Loucy (cell line): ENCODE measurements at regions not wholly inside any gene's neighbourhood (a gene's known extent, or its start where the extent isn't known, plus 50 kb on each side); places are given as distances from the start of the nearest gene placed in this dataset.

Experiments
- H2AFZ ChIP-seq: fragments of 200-600 bp; sonication (generic); 2 replicates; pipeline ENCODE4 v1.6.0; 2016; ENCODE audit warnings: antibody characterized with exemption, mild to moderate bottlenecking, low read length, moderate library complexity
- H3F3A ChIP-seq: fragments of 200-600 bp; 2 replicates; pipeline ENCODE4 v1.6.0; 2016; ENCODE audit warnings: antibody characterized with exemption, low read depth, mild to moderate bottlenecking
- H3K27me3 ChIP-seq: fragments of 200-600 bp; sonication (generic); 2 replicates; pipeline ENCODE4 v1.6.1; 2014; ENCODE audit warnings: low read length, mild to moderate bottlenecking; ENCODE audit not compliant: insufficient read depth, poor library complexity, severe bottlenecking
- H3K36me3 ChIP-seq: fragments of 200-600 bp; sonication (generic); 2 replicates; pipeline ENCODE4 v1.6.1; 2016; ENCODE audit warnings: low read length; ENCODE audit not compliant: insufficient read depth
- H3K4me1 ChIP-seq: fragments of 200-600 bp; sonication (generic); 2 replicates; pipeline ENCODE4 v1.5.1; 2014; ENCODE audit warnings: low read length, mild to moderate bottlenecking; ENCODE audit not compliant: insufficient read depth, poor library complexity, severe bottlenecking
- H3K4me2 ChIP-seq: fragments of 200-600 bp; sonication (generic); 2 replicates; pipeline ENCODE4 v1.6.0; 2014; ENCODE audit warnings: antibody characterized with exemption, low read length, low read depth, mild to moderate bottlenecking; ENCODE audit not compliant: poor library complexity, severe bottlenecking
- H3K4me3 ChIP-seq: fragments of 200-600 bp; sonication (generic); 2 replicates; pipeline ENCODE4 v1.5.1; 2014; ENCODE audit warnings: low read length, mild to moderate bottlenecking, mixed read lengths; ENCODE audit not compliant: poor library complexity, severe bottlenecking
- H3K79me2 ChIP-seq: fragments of 200-600 bp; sonication (generic); 2 replicates; pipeline ENCODE4 v1.6.1; 2014; ENCODE audit warnings: low read length; ENCODE audit not compliant: insufficient read depth
- H3K9ac ChIP-seq: fragments of 200-600 bp; sonication (generic); 2 replicates; pipeline ENCODE4 v1.6.0; 2014; ENCODE audit warnings: mild to moderate bottlenecking, low read depth, low read length, moderate library complexity; ENCODE audit not compliant: poor library complexity, severe bottlenecking
- H3K9me2 ChIP-seq: fragments of 200-600 bp; sonication (generic); replicated peaks from 2 replicates; pipeline ENCODE4 v1.6.1; 2016; ENCODE audit warnings: low read depth, low read length, mixed read lengths
- H3K9me3 ChIP-seq: fragments of 200-600 bp; sonication (generic); 2 replicates; pipeline ENCODE4 v1.6.1; 2014; ENCODE audit warnings: mild to moderate bottlenecking, antibody characterized with exemption, low read length, low read depth; ENCODE audit not compliant: insufficient read depth
- H4K20me1 ChIP-seq: fragments of 200-600 bp; sonication (generic); 2 replicates; pipeline ENCODE4 v1.6.0; 2014; ENCODE audit warnings: antibody characterized with exemption, low read length, mild to moderate bottlenecking; ENCODE audit not compliant: insufficient read depth, poor library complexity, severe bottlenecking
- EZH2phosphoT487 ChIP-seq: fragments of 200-600 bp; IDR thresholded peaks from 2 replicates; pipeline ENCODE4 v1.6.1; 2018; ENCODE audit warnings: antibody characterized with exemption, mild to moderate bottlenecking, moderate library complexity, borderline replicate concordance
- TF ChIP-seq, protein P1 (sequence below): fragments of 200-600 bp; sonication (generic); conservative IDR thresholded peaks from 2 replicates; pipeline ENCODE4 v1.5.1; 2014; ENCODE audit warnings: mild to moderate bottlenecking, antibody characterized with exemption, low read length

DNA sequence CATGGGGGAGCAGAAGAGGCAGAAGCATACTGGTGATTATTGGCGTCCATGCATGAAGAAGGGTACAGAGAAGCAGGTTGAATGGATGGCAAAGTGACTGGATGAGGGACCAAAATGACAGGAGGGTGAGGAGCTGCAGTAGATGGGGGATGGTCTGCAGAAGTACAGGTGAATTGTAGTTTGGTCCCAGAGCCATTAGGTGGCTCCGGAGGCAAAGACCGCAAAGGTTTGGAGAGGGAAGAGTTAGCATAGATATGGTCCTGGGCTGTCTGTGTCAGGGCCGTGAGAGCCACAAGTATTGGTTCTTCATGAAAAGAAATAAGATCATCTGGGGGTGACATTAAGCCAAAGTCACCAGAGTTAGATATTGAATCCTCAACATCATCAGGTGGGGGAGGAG is 59.0 kb upstream of the ZNF726 start:
- TF ChIP-seq, protein P1, sequence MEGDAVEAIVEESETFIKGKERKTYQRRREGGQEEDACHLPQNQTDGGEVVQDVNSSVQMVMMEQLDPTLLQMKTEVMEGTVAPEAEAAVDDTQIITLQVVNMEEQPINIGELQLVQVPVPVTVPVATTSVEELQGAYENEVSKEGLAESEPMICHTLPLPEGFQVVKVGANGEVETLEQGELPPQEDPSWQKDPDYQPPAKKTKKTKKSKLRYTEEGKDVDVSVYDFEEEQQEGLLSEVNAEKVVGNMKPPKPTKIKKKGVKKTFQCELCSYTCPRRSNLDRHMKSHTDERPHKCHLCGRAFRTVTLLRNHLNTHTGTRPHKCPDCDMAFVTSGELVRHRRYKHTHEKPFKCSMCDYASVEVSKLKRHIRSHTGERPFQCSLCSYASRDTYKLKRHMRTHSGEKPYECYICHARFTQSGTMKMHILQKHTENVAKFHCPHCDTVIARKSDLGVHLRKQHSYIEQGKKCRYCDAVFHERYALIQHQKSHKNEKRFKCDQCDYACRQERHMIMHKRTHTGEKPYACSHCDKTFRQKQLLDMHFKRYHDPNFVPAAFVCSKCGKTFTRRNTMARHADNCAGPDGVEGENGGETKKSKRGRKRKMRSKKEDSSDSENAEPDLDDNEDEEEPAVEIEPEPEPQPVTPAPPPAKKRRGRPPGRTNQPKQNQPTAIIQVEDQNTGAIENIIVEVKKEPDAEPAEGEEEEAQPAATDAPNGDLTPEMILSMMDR = no peak
- TF ChIP-seq EZH2phosphoT487 = no peak
- Histone ChIP-seq H3K4me2 (no peak overlapping the region), H3K27me3 (no peaks in the 10 kb centered on the region), H3F3A (no peaks in the 10 kb centered on the region), H4K20me1 (no peaks in the 10 kb centered on the region), H3K4me3 (no peak overlapping the region), H3K9ac (no peak overlapping the region), H3K9me3 (no peaks in the 10 kb centered on the region; the same call in 1 of the 2 replicates), H3K4me1 (no peaks in the 10 kb centered on the region), H3K9me2 (no peaks in the 10 kb centered on the region), H3K79me2 (no peaks in the 10 kb centered on the region), H3K36me3 (no peaks in the 10 kb centered on the region), H2AFZ (no peak overlapping the region)

DNA sequence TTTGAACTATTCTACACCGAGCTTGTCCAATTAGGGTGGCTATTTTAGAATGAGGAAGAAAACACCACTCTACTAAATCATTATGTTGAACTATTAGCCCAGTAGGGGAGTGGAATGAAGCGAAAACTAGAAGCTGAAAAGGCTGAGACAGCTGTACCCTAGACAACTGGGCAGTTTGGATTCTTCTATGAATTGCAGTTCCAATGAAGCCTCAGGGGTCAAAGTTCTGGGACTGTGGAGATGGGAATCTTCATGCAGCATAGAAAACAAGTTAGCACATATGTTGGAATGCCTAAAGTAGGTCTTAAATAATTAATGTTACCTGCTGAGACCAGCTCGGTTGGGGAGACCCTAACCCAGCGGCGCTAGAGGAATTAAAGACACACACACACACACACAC is 62.7 kb upstream of the ZNF726 start:
- H2AFZ ChIP-seq = no peak overlapping the region
- H3K9me3 ChIP-seq = no peaks in the 10 kb centered on the region; the same call in 1 of the 2 replicates

DNA sequence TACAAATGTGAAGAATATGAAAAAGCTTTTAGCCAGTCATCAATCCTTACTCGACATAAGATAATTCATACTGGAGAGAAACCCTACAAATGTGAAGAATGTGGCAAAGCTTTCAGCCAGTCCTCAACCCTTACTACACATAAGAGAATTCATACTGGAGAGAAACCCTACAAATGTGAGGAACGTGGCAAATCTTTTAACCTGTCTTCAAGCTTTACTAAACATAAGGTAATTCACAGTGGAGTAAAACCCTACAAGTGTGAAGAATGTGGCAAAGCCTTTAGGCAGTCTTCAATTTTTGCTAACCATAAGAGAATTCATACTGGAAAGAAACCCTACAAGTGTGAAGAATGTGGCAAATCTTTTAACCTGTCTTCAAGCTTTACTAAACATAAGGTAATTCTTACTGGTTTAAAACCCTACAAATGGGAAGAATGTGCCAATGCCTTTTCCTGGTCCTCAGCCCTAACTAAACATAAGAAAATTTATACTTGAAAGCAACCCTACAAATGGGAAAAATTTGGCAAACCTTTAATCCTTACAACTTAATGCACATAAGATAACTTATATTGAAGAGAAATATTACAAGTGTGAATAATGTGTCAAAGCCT is 74.1 kb upstream of the ZNF681 start:
- Histone ChIP-seq H4K20me1 (no peaks in the 10 kb centered on the region), H3K9me2 (no peaks in the 10 kb centered on the region), H3F3A (no peaks in the 10 kb centered on the region), H3K9ac (no peak overlapping the region), H3K27me3 (no peaks in the 10 kb centered on the region), H3K4me1 (no peaks in the 10 kb centered on the region), H3K4me3 (no peak overlapping the region), H2AFZ (no peak overlapping the region), H3K79me2 (no peaks in the 10 kb centered on the region), H3K36me3 (no peaks in the 10 kb centered on the region), H3K9me3 (peaks cover 21% of the 10 kb centered on the region; the same call in 1 of the 2 replicates), H3K4me2 (no peak overlapping the region)
- no peak for TF ChIP-seq EZH2phosphoT487
- TF ChIP-seq, protein P1 = no peak

More for the DNA sequence above, 62.7 kb upstream of the ZNF726 start:
- Histone ChIP-seq H3F3A (no peaks in the 10 kb centered on the region), H3K4me3 (no peak overlapping the region), H3K4me2 (no peak overlapping the region), H3K27me3 (no peaks in the 10 kb centered on the region), H3K36me3 (no peaks in the 10 kb centered on the region), H4K20me1 (no peaks in the 10 kb centered on the region), H3K4me1 (no peaks in the 10 kb centered on the region), H3K79me2 (no peaks in the 10 kb centered on the region), H3K9ac (no peak overlapping the region), H3K9me2 (no peaks in the 10 kb centered on the region)
- TF ChIP-seq EZH2phosphoT487 = no peak
- TF ChIP-seq, protein P1 = no peak
